CD4-positive, alpha-beta T cell (primary cell): ENCODE measurements at regions not wholly inside any gene's neighbourhood (a gene's known extent, or its start where the extent isn't known, plus 50 kb on each side); places are given as distances from the start of the nearest gene placed in this dataset.
"Not testable (repeated sequence)": the region's sequence is repeated elsewhere in the genome, so short reads cannot be mapped to it uniquely, and the experiment has no call there.

Experiments used
- ATAC-seq: fragments of 200-7000 bp; cut with Tn5 transposase; one replicate; pipeline ENCODE4 v1.10.0; 2022; ENCODE audit warnings: mild to moderate bottlenecking; ENCODE audit not compliant: poor library complexity
- CTCF ChIA-PET: fragments of 350-600 bp; sonication (Branson Sonifier 250); formaldehyde crosslinking; loops from one replicate; lab custom pipeline; 2021; ENCODE audit warnings: antibody characterized with exemption, inconsistent platforms; lab: Charles Lee
- POLR2A ChIA-PET: fragments of 350-600 bp; sonication (Branson Sonifier 250); formaldehyde crosslinking; loops from one replicate; lab custom pipeline; 2021; ENCODE audit warnings: antibody characterized with exemption, inconsistent platforms; lab: Charles Lee
- DNase-seq, 14 experiments: peaks; one replicate each; pipeline ENCODE4 v3.0.0-alpha.2; 2013 to 2020; ENCODE audit warnings: mixed read lengths in 2 of 14
- H3K27ac ChIP-seq, 2 donors: one replicate each; pipeline versions ENCODE4 v1.5.1 to v1.7.0; 2013; ENCODE audit warnings: low read length in 2 of 2, low read depth in 1 of 2, mild to moderate bottlenecking in 1 of 2
- H3K27me3 ChIP-seq, 2 experiments: 1 replicate in 1 of 2; 2 replicates in 1 of 2; pipeline versions ENCODE4 v1.6.1 to v1.7.0; 2013; ENCODE audit warnings: low read length in 2 of 2, control low read depth in 1 of 2, mild to moderate bottlenecking in 1 of 2, moderate library complexity in 1 of 2; ENCODE audit not compliant: insufficient read depth in 2 of 2, control insufficient read depth in 1 of 2
- H3K36me3 ChIP-seq: one replicate; pipeline ENCODE4 v1.6.1; 2013; ENCODE audit warnings: low read length, control low read depth; ENCODE audit not compliant: insufficient read depth
- H3K4me1 ChIP-seq: one replicate; pipeline ENCODE4 v1.6.1; 2013; ENCODE audit warnings: low read length, control low read depth; ENCODE audit not compliant: insufficient read depth
- H3K4me3 ChIP-seq: one replicate; pipeline ENCODE4 v1.5.1; 2013; ENCODE audit warnings: mild to moderate bottlenecking, low read length, moderate library complexity
- H3K9me3 ChIP-seq, 2 experiments: 1 replicate in 1 of 2; 2 replicates in 1 of 2; pipeline versions ENCODE4 v1.6.1 to v1.7.0; 2013; ENCODE audit warnings: low read length in 2 of 2, mild to moderate bottlenecking in 2 of 2, control low read depth in 1 of 2, moderate library complexity in 1 of 2; ENCODE audit not compliant: control insufficient read depth in 1 of 2, insufficient read depth in 1 of 2
- H3K27ac Mint-ChIP-seq: one replicate; pipeline ENCODE4 v1.8.0; 2020; ENCODE audit warnings: mixed read lengths
- H3K27me3 Mint-ChIP-seq: one replicate; pipeline ENCODE4 v1.8.0; 2021; ENCODE audit warnings: mixed read lengths
- H3K36me3 Mint-ChIP-seq: one replicate; pipeline ENCODE4 v1.8.0; 2021; ENCODE audit warnings: low read depth, mixed read lengths
- H3K4me1 Mint-ChIP-seq: one replicate; pipeline ENCODE4 v1.8.0; 2021; ENCODE audit warnings: low read depth, mixed read lengths
- H3K4me3 Mint-ChIP-seq: one replicate; pipeline ENCODE4 v1.8.0; 2020; ENCODE audit warnings: mild to moderate bottlenecking, mixed read lengths
- H3K9me3 Mint-ChIP-seq: one replicate; pipeline ENCODE4 v1.8.0; 2020; ENCODE audit warnings: mixed read lengths
- intact Hi-C, 2 experiments: fragments of 100-400 bp; cut with DNase I in 1 of 2; cut with micrococcal nuclease in 1 of 2; formaldehyde crosslinking; loops; one replicate each; pipeline versions ENCODE4 v1.15.1 to v1.9.0; 2023 to 2025; cut with DNase I, micrococcal nuclease
- TF ChIP-seq, protein P1 (sequence below): fragments of 200-600 bp; IDR thresholded peaks from one replicate; pipeline ENCODE4 v1.8.0; 2022; ENCODE audit warnings: antibody characterized with exemption, mild to moderate bottlenecking

GRCh38 chr4:19155568-19155967 is 1096.1 kb upstream of the SLIT2 start:
- Mint-ChIP-seq H3K27ac (no peak overlapping the region), H3K4me1 (no peaks in the 10 kb centered on the region), H3K4me3 (no peak overlapping the region), H3K36me3 (no peaks in the 10 kb centered on the region), H3K9me3 (peaks cover 11% of the 10 kb centered on the region), H3K27me3 (no peaks in the 10 kb centered on the region)
- intact Hi-C loops, result no loop called here
- Histone ChIP-seq H3K36me3 (no peaks in the 10 kb centered on the region), H3K27me3 (no peaks in the 10 kb centered on the region), H3K4me1 (no peaks in the 10 kb centered on the region), H3K9me3 (peaks cover 13 to 19% of the 10 kb centered on the region in 2 experiments), H3K4me3 (no peak overlapping the region), H3K27ac (no peak overlapping the region)
- ChIA-PET CTCF (interaction anchor here (0.6 kb wide), 1 partner anchor 14 kb away, joined by 3 read pairs; no protein-coding TSS in a partner anchor), POLR2A (no interaction called here)
- DNase-seq (no peak), ATAC-seq (no peak)
- TF ChIP-seq, protein P1, sequence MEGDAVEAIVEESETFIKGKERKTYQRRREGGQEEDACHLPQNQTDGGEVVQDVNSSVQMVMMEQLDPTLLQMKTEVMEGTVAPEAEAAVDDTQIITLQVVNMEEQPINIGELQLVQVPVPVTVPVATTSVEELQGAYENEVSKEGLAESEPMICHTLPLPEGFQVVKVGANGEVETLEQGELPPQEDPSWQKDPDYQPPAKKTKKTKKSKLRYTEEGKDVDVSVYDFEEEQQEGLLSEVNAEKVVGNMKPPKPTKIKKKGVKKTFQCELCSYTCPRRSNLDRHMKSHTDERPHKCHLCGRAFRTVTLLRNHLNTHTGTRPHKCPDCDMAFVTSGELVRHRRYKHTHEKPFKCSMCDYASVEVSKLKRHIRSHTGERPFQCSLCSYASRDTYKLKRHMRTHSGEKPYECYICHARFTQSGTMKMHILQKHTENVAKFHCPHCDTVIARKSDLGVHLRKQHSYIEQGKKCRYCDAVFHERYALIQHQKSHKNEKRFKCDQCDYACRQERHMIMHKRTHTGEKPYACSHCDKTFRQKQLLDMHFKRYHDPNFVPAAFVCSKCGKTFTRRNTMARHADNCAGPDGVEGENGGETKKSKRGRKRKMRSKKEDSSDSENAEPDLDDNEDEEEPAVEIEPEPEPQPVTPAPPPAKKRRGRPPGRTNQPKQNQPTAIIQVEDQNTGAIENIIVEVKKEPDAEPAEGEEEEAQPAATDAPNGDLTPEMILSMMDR, result no peak

GRCh38 chr4:19154267-19154666 is 1097.4 kb upstream of the SLIT2 start:
- H3K27me3 Mint-ChIP-seq, H3K4me1 ChIP-seq, DNase-seq, intact Hi-C loops, H3K27me3 ChIP-seq, H3K27ac ChIP-seq, H3K36me3 ChIP-seq, H3K4me3 Mint-ChIP-seq, CTCF ChIA-PET, H3K27ac Mint-ChIP-seq, POLR2A ChIA-PET, H3K4me1 Mint-ChIP-seq, H3K36me3 Mint-ChIP-seq, H3K4me3 ChIP-seq, ATAC-seq: not testable (repeated sequence)
- H3K9me3 Mint-ChIP-seq, result peaks cover 11% of the 10 kb centered on the region
- peaks cover 13 to 19% of the 10 kb centered on the region in 2 experiments for H3K9me3 ChIP-seq

GRCh38 chr4:19152264-19152663 is 1099.4 kb upstream of the SLIT2 start:
- Histone ChIP-seq H3K4me3 (no peak overlapping the region), H3K4me1 (no peaks in the 10 kb centered on the region), H3K27ac (no peak overlapping the region), H3K36me3 (no peaks in the 10 kb centered on the region), H3K27me3 (no peaks in the 10 kb centered on the region), H3K9me3 (peaks cover 13% of the 10 kb centered on the region in 2 experiments)
- Mint-ChIP-seq H3K4me3 (no peak overlapping the region), H3K27ac (no peak overlapping the region), H3K4me1 (no peaks in the 10 kb centered on the region), H3K9me3 (peaks cover 15% of the 10 kb centered on the region), H3K36me3 (no peaks in the 10 kb centered on the region), H3K27me3 (no peaks in the 10 kb centered on the region)
- no peak for DNase-seq
- ChIA-PET CTCF (no interaction called here), POLR2A (no interaction called here)
- TF ChIP-seq, protein P1, result no peak
- no peak for ATAC-seq
- intact Hi-C loops, result no loop called here

DNA sequence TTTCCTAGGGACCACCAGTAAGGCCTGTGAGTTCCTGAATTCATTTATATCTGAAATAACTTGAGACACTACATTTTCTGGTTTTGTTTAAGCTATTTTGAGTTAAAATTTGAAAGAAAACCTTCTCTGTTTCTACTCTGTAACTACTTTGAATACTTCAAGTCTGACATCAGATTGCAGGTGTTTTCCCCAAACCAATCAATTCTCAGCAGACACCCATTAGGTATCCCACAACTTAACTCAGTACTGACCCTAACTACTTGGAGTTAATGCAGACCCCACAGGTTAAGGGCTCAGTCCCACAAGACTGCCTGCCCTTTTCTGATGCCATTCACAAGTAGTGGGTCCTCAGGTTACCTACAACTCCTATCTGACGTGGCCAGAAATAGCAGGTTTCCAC is 1100.0 kb upstream of the SLIT2 start:
- ATAC-seq (no peak), DNase-seq (no peak)
- POLR2A ChIA-PET, result no interaction called here
- intact Hi-C loops, result no loop called here
- Mint-ChIP-seq H3K4me1 (no peaks in the 10 kb centered on the region), H3K36me3 (no peaks in the 10 kb centered on the region), H3K9me3 (peaks cover 19% of the 10 kb centered on the region), H3K27me3 (no peaks in the 10 kb centered on the region), H3K27ac (no peak overlapping the region), H3K4me3 (no peak overlapping the region)
- Histone ChIP-seq H3K36me3 (no peaks in the 10 kb centered on the region), H3K27me3 (no peaks in the 10 kb centered on the region), H3K27ac (no peak overlapping the region), H3K4me3 (no peak overlapping the region), H3K9me3 (peaks cover 9% of the 10 kb centered on the region in 2 experiments), H3K4me1 (no peaks in the 10 kb centered on the region)
- TF ChIP-seq, protein P1, result no peak
- CTCF ChIA-PET, result no interaction called here
